ENCODE measurements at regions not wholly inside any gene's neighbourhood (a gene's known extent, or its start where the extent isn't known, plus 50 kb on each side); places are given as distances from the start of the nearest gene placed in this dataset.

DNA sequence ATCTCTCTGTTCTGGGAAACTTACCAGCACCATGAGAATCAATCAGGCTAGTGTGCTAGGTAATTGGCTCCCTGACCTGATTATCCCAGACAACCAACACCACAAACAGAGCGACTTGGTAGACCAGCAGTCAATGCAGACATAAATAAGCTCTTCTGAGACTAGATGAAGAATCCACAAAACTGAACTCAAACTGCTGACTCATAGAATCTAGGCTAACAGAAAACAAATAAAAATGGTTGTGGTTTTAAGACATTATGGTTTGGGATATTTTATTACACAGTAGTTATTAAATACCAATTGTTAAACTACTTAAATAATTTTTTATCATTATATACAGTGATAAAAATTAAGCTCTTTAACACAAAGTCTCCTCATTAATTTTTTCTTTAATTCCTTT is 535.7 kb downstream of the COL11A1 start:
- TF ChIP-seq, protein P1, sequence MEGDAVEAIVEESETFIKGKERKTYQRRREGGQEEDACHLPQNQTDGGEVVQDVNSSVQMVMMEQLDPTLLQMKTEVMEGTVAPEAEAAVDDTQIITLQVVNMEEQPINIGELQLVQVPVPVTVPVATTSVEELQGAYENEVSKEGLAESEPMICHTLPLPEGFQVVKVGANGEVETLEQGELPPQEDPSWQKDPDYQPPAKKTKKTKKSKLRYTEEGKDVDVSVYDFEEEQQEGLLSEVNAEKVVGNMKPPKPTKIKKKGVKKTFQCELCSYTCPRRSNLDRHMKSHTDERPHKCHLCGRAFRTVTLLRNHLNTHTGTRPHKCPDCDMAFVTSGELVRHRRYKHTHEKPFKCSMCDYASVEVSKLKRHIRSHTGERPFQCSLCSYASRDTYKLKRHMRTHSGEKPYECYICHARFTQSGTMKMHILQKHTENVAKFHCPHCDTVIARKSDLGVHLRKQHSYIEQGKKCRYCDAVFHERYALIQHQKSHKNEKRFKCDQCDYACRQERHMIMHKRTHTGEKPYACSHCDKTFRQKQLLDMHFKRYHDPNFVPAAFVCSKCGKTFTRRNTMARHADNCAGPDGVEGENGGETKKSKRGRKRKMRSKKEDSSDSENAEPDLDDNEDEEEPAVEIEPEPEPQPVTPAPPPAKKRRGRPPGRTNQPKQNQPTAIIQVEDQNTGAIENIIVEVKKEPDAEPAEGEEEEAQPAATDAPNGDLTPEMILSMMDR (IDR thresholded peaks at IDR 0.05) = no peak
- TF ChIP-seq POLR2A (IDR thresholded peaks at IDR 0.05) (no peak), EP300 (IDR thresholded peaks at IDR 0.05) (no peak), POLR2AphosphoS5 (IDR thresholded peaks at IDR 0.05) (no peak)
